HCT116 (cell line): ENCODE measurements at regions not wholly inside any gene's neighbourhood (a gene's known extent, or its start where the extent isn't known, plus 50 kb on each side); places are given as distances from the start of the nearest gene placed in this dataset.
"Not testable (repeated sequence)": the region's sequence is repeated elsewhere in the genome, so short reads cannot be mapped to it uniquely, and the experiment has no call there.

Experiments used
- ATAC-seq: fragments of 200-7000 bp; cut with Tn5 transposase; 2 replicates; pipeline ENCODE4 v1.9.1; 2020; ENCODE audit warnings: mild to moderate bottlenecking, moderate library complexity
- BruUV-seq: library from RNA; stranded (reverse); fragments of 400-500 nt; replicated peaks from 2 replicates; lab custom pipeline; 2021; lab: Mats Ljungman, UMichigan
- CTCF ChIA-PET: fragments of 300-600 bp; sonication (Branson Sonifier 250); formaldehyde crosslinking; loops from one replicate; lab custom pipeline; 2021; ENCODE audit warnings: antibody characterized with exemption; lab: Charles Lee
- POLR2A ChIA-PET: fragments of 300-600, 350-600 bp; sonication (Branson Sonifier 250); formaldehyde crosslinking; loops from one replicate; lab custom pipeline; 2021; ENCODE audit warnings: antibody characterized with exemption; lab: Charles Lee
- RAD21 ChIA-PET, 2 experiments: fragments of 300-600 bp; sonication (Branson Sonifier 250); formaldehyde crosslinking; loops; one replicate each; lab custom pipeline; 2023; ENCODE audit warnings: low total read pairs in 2 of 2; ENCODE audit not compliant: uncharacterized antibody in 2 of 2, unreplicated experiment in 2 of 2, low non-redundant PET in 1 of 2; lab: Charles Lee
- DNase-seq: peaks from one replicate; pipeline ENCODE4 v3.0.0-alpha.2; 2010; ENCODE audit warnings: low read depth, low spot score
- H2AFZ ChIP-seq: fragments of 200-600 bp; shearing (Covaris generic), sonication (generic); 2 replicates; pipeline ENCODE4 v1.6.1; 2017; ENCODE audit warnings: low read depth, mixed run types, mixed read lengths, antibody characterized with exemption, low read length; ENCODE audit not compliant: poor library complexity, severe bottlenecking
- H3K27ac ChIP-seq: 2 replicates; pipeline ENCODE4 v1.5.1; 2012; ENCODE audit warnings: low read depth, low read length
- H3K27me3 ChIP-seq: fragments of 200-600 bp; sonication (generic); 2 replicates; pipeline ENCODE4 v1.6.1; 2016; ENCODE audit warnings: mixed run types, low read length, mixed read lengths; ENCODE audit not compliant: insufficient read depth
- H3K36me3 ChIP-seq, 2 experiments: fragments of 200-500 bp in 1 of 2; fragments of 200-600 bp in 1 of 2; sonication (Bioruptor generic) in 1 of 2; sonication (generic) in 1 of 2; 2 replicates each; pipeline versions ENCODE4 v1.5.1 to v1.6.1; 2014 to 2016; ENCODE audit warnings: low read length in 2 of 2, inconsistent platforms in 1 of 2, mixed read lengths in 1 of 2, mixed run types in 1 of 2; ENCODE audit not compliant: insufficient read depth in 2 of 2, control insufficient read depth in 1 of 2
- H3K4me1 ChIP-seq, 2 experiments: fragments of 200-600 bp in 1 of 2; sonication (generic) in 1 of 2; 2 replicates each; pipeline versions ENCODE4 v1.5.1 to v1.6.1; 2012 to 2017; ENCODE audit warnings: low read length in 2 of 2, inconsistent platforms in 1 of 2, mild to moderate bottlenecking in 1 of 2, mixed read lengths in 1 of 2, mixed run types in 1 of 2, moderate library complexity in 1 of 2; ENCODE audit not compliant: insufficient read depth in 2 of 2, control insufficient read depth in 1 of 2
- H3K4me2 ChIP-seq: fragments of 200-600 bp; sonication (generic); 2 replicates; pipeline ENCODE4 v1.6.1; 2017; ENCODE audit warnings: mixed run types, low read length, mixed read lengths
- H3K4me3 ChIP-seq, 2 experiments: fragments of 200-600 bp in 1 of 2; sonication (generic) in 1 of 2; replicated peaks in 1 of 2; 2 replicates each; pipeline ENCODE4 v1.5.1; 2011 to 2016; ENCODE audit warnings: low read length in 2 of 2, control low read depth in 1 of 2, low read depth in 1 of 2, mild to moderate bottlenecking in 1 of 2, mixed read lengths in 1 of 2, mixed run types in 1 of 2
- H3K79me2 ChIP-seq: fragments of 200-600 bp; sonication (generic); 2 replicates; pipeline ENCODE4 v1.6.1; 2017; ENCODE audit warnings: mild to moderate bottlenecking, mixed run types, low read length, moderate library complexity, mixed read lengths; ENCODE audit not compliant: insufficient read depth
- H3K9ac ChIP-seq: fragments of 200-600 bp; sonication (generic); 2 replicates; pipeline ENCODE4 v1.6.1; 2016; ENCODE audit warnings: low read length, mixed read lengths
- H3K9me2 ChIP-seq: fragments of 200-600 bp; sonication (generic), shearing (Covaris generic); 2 replicates; pipeline ENCODE4 v1.6.1; 2017; ENCODE audit warnings: mixed run types, mild to moderate bottlenecking, moderate library complexity; ENCODE audit not compliant: insufficient read depth
- H3K9me3 ChIP-seq, 2 experiments: fragments of 200-500 bp in 1 of 2; fragments of 200-600 bp in 1 of 2; sonication (Bioruptor generic) in 1 of 2; sonication (generic) in 1 of 2; 2 replicates each; pipeline ENCODE4 v1.6.1; 2014 to 2017; ENCODE audit warnings: low read length in 2 of 2, mixed read lengths in 2 of 2, inconsistent platforms in 1 of 2, low read depth in 1 of 2, mild to moderate bottlenecking in 1 of 2, mixed run types in 1 of 2, moderate library complexity in 1 of 2; ENCODE audit not compliant: control insufficient read depth in 1 of 2, insufficient read depth in 1 of 2
- H4K20me1 ChIP-seq: fragments of 200-600 bp; sonication (generic), shearing (Covaris generic); 2 replicates; pipeline ENCODE4 v1.6.1; 2017; ENCODE audit warnings: mixed run types, mild to moderate bottlenecking, moderate library complexity; ENCODE audit not compliant: insufficient read depth
- intact Hi-C: fragments of 100-400 bp; cut with micrococcal nuclease; formaldehyde crosslinking; loops from 2 replicates; pipeline ENCODE4 v1.10.0; 2022

- BruUV-seq, CTCF ChIA-PET, H3K4me1 ChIP-seq, RAD21 ChIA-PET, H3K79me2 ChIP-seq, H3K9me2 ChIP-seq, POLR2A ChIA-PET, H3K27me3 ChIP-seq, H3K9me3 ChIP-seq, H3K9ac ChIP-seq, H3K4me2 ChIP-seq, H3K27ac ChIP-seq, ATAC-seq, DNase-seq, intact Hi-C loops, H3K4me3 ChIP-seq, H2AFZ ChIP-seq, H3K36me3 ChIP-seq, H4K20me1 ChIP-seq: not testable (repeated sequence)
Measured at GRCh38 chr17:26981845-26982425, 312.0 kb upstream of the WSB1 start.

GRCh38 chr17:26982563-26982962 lies 311.4 kb upstream of the WSB1 start:
- H3K9me3 ChIP-seq, H3K4me3 ChIP-seq, H3K9ac ChIP-seq, H3K79me2 ChIP-seq, H3K27ac ChIP-seq, BruUV-seq, POLR2A ChIA-PET, H2AFZ ChIP-seq, CTCF ChIA-PET, H3K27me3 ChIP-seq, RAD21 ChIA-PET, H4K20me1 ChIP-seq, ATAC-seq, H3K4me1 ChIP-seq, DNase-seq, H3K4me2 ChIP-seq, H3K36me3 ChIP-seq, intact Hi-C loops, H3K9me2 ChIP-seq: not testable (repeated sequence)

GRCh38 chr17:26987851-26988250 lies 306.1 kb upstream of the WSB1 start:
- ATAC-seq, BruUV-seq, RAD21 ChIA-PET: not testable (repeated sequence)

GRCh38 chr17:26994648-26995047 lies 299.3 kb upstream of the WSB1 start:
- H3K79me2 ChIP-seq, DNase-seq, H3K9me2 ChIP-seq, H2AFZ ChIP-seq, H3K4me3 ChIP-seq, H3K4me1 ChIP-seq, POLR2A ChIA-PET, H3K36me3 ChIP-seq, ATAC-seq, H3K27ac ChIP-seq, H4K20me1 ChIP-seq, H3K4me2 ChIP-seq, H3K9me3 ChIP-seq, CTCF ChIA-PET, RAD21 ChIA-PET, H3K27me3 ChIP-seq, intact Hi-C loops, H3K9ac ChIP-seq, BruUV-seq: not testable (repeated sequence)

More at GRCh38 chr17:26987851-26988250, 306.1 kb upstream of the WSB1 start:
- H3K36me3 ChIP-seq, H2AFZ ChIP-seq, POLR2A ChIA-PET, H3K27me3 ChIP-seq, intact Hi-C loops, H3K27ac ChIP-seq, H4K20me1 ChIP-seq, CTCF ChIA-PET, H3K4me2 ChIP-seq, DNase-seq, H3K4me1 ChIP-seq, H3K9ac ChIP-seq, H3K4me3 ChIP-seq, H3K79me2 ChIP-seq, H3K9me3 ChIP-seq, H3K9me2 ChIP-seq: not testable (repeated sequence)
